Trophoblast cell (in vitro differentiated cells and primary cell): ENCODE measurements at regions not wholly inside any gene's neighbourhood (a gene's known extent, or its start where the extent isn't known, plus 50 kb on each side); places are given as distances from the start of the nearest gene placed in this dataset.

Source experiments
- DNase-seq, 2 donors: peaks; one replicate each; pipeline ENCODE4 v3.0.0-alpha.2; 2016
- H2AFZ ChIP-seq: 2 replicates; pipeline ENCODE4 v1.6.1; 2013; ENCODE audit warnings: low read length, moderate library complexity, mild to moderate bottlenecking; ENCODE audit not compliant: insufficient read depth, poor library complexity
- H2AK5ac ChIP-seq: 2 replicates; pipeline ENCODE4 v1.6.1; 2013; ENCODE audit warnings: mild to moderate bottlenecking, low read length
- H2BK120ac ChIP-seq: 2 replicates; pipeline ENCODE4 v1.6.1; 2013; ENCODE audit warnings: low read length, mild to moderate bottlenecking, moderate library complexity; ENCODE audit not compliant: insufficient read depth, poor library complexity
- H2BK12ac ChIP-seq: 2 replicates; pipeline ENCODE4 v1.6.1; 2013; ENCODE audit warnings: mild to moderate bottlenecking, low read length, moderate library complexity
- H2BK5ac ChIP-seq: 2 replicates; pipeline ENCODE4 v1.6.1; 2013; ENCODE audit warnings: low read length, low read depth, moderate library complexity, mild to moderate bottlenecking; ENCODE audit not compliant: poor library complexity
- H3K14ac ChIP-seq: 2 replicates; pipeline ENCODE4 v1.6.1; 2013; ENCODE audit warnings: mild to moderate bottlenecking, low read length
- H3K18ac ChIP-seq: 2 replicates; pipeline ENCODE4 v1.6.1; 2013; ENCODE audit warnings: mild to moderate bottlenecking, low read length
- H3K23ac ChIP-seq: 2 replicates; pipeline ENCODE4 v1.6.1; 2013; ENCODE audit warnings: low read length
- H3K27ac ChIP-seq: 2 replicates; pipeline ENCODE4 v1.5.1; 2013; ENCODE audit warnings: low read depth, mild to moderate bottlenecking, inconsistent platforms, low read length, moderate library complexity
- H3K27me3 ChIP-seq: 2 replicates; pipeline ENCODE4 v1.6.1; 2013; ENCODE audit warnings: inconsistent platforms, mild to moderate bottlenecking, low read length, moderate library complexity; ENCODE audit not compliant: insufficient read depth
- H3K36me3 ChIP-seq, 2 experiments: 1 replicate in 1 of 2; 2 replicates in 1 of 2; pipeline ENCODE4 v1.6.1; 2013; ENCODE audit warnings: low read length in 2 of 2, mild to moderate bottlenecking in 2 of 2, moderate library complexity in 1 of 2; ENCODE audit not compliant: insufficient read depth in 2 of 2, control insufficient read depth in 1 of 2
- H3K4ac ChIP-seq: 2 replicates; pipeline ENCODE4 v1.6.1; 2013; ENCODE audit warnings: low read depth, mild to moderate bottlenecking, low read length, moderate library complexity
- H3K4me1 ChIP-seq, 2 experiments: 1 replicate in 1 of 2; 2 replicates in 1 of 2; pipeline ENCODE4 v1.6.1; 2013; ENCODE audit warnings: low read length in 2 of 2, mild to moderate bottlenecking in 2 of 2, moderate library complexity in 1 of 2; ENCODE audit not compliant: insufficient read depth in 2 of 2, control insufficient read depth in 1 of 2
- H3K4me2 ChIP-seq: 2 replicates; pipeline ENCODE4 v1.6.1; 2013; ENCODE audit warnings: inconsistent platforms, mild to moderate bottlenecking, low read length, moderate library complexity
- H3K4me3 ChIP-seq: 2 replicates; pipeline ENCODE4 v1.5.1; 2013; ENCODE audit warnings: mild to moderate bottlenecking, low read depth, low read length, inconsistent platforms
- H3K79me1 ChIP-seq: one replicate; pipeline ENCODE4 v1.6.1; 2013; ENCODE audit warnings: low read length
- H3K79me2 ChIP-seq: 2 replicates; pipeline ENCODE4 v1.6.1; 2013; ENCODE audit warnings: low read length, mild to moderate bottlenecking; ENCODE audit not compliant: control insufficient read depth, insufficient read depth, poor library complexity
- H3K9ac ChIP-seq: 2 replicates; pipeline ENCODE4 v1.6.1; 2013; ENCODE audit warnings: mild to moderate bottlenecking, low read length
- H3K9me3 ChIP-seq: 2 replicates; pipeline ENCODE4 v1.6.1; 2013; ENCODE audit warnings: low read depth, mild to moderate bottlenecking, control low read depth, inconsistent platforms, low read length; ENCODE audit not compliant: insufficient read depth
- H4K12ac ChIP-seq: 2 replicates; pipeline ENCODE4 v1.6.1; 2013; ENCODE audit warnings: low read depth, mild to moderate bottlenecking, low read length, moderate library complexity
- H4K8ac ChIP-seq: 2 replicates; pipeline ENCODE4 v1.6.1; 2013; ENCODE audit warnings: low read depth, mild to moderate bottlenecking, low read length, moderate library complexity
- H4K91ac ChIP-seq: one replicate; pipeline ENCODE4 v1.6.1; 2013; ENCODE audit warnings: low read depth, mild to moderate bottlenecking, low read length, moderate library complexity
- WGBS: extraction: QIAGEN DNeasy Blood & Tissue Kit; methylation state at CpG from one replicate; pipeline ENCODE4 v1.1.7; 2013; ENCODE audit warnings: missing lambda C conversion rate; ENCODE audit not compliant: insufficient read length, insufficient coverage; ENCODE audit errors: extremely low coverage; 5-methylcytosine and 5-hydroxymethylcytosine counted together

GRCh38 chr1:232873412-232873811 is 68.2 kb downstream of the MAP10 start:
- Histone ChIP-seq H2AFZ (no peak overlapping the region), H4K91ac (no peak overlapping the region), H2AK5ac (no peak overlapping the region), H2BK120ac (no peak overlapping the region), H3K14ac (no peak overlapping the region), H3K4me2 (no peak overlapping the region), H4K8ac (no peak overlapping the region), H3K4me1 (peaks cover 4 to 6% of the 10 kb centered on the region in 2 experiments), H3K79me2 (no peaks in the 10 kb centered on the region), H3K9ac (no peak overlapping the region), H2BK5ac (no peak overlapping the region), H3K4me3 (no peak overlapping the region), H3K27me3 (no peaks in the 10 kb centered on the region), H3K79me1 (no peaks in the 10 kb centered on the region), H3K36me3 (no peaks in the 10 kb centered on the region), H3K23ac (no peak overlapping the region), H3K9me3 (peaks cover 2% of the 10 kb centered on the region), H3K18ac (no peak overlapping the region), H2BK12ac (no peak overlapping the region), H3K27ac (no peak overlapping the region), H4K12ac (no peak overlapping the region), H3K4ac (no peak overlapping the region)
- no peak for DNase-seq
- no CpG with 5 or more reads among the region's 5 CpGs for WGBS

GRCh38 chr1:232873931-232874330 is 68.7 kb downstream of the MAP10 start:
- no CpG with 5 or more reads among the region's 7 CpGs for WGBS
- no peak overlapping the region for H2AK5ac ChIP-seq
- DNase-seq = no peak

GRCh38 chr1:232875536-232875935 is 70.3 kb downstream of the MAP10 start:
- Histone ChIP-seq H2BK5ac (no peak overlapping the region), H2AK5ac (no peak overlapping the region), H3K4me1 (peaks cover 0 to 4% of the 10 kb centered on the region in 2 experiments), H3K18ac (no peak overlapping the region), H3K79me1 (no peaks in the 10 kb centered on the region), H3K36me3 (no peaks in the 10 kb centered on the region), H4K91ac (no peak overlapping the region), H2BK12ac (no peak overlapping the region), H3K23ac (no peak overlapping the region), H3K14ac (no peak overlapping the region), H3K4me3 (no peak overlapping the region), H4K12ac (no peak overlapping the region), H2AFZ (no peak overlapping the region), H4K8ac (no peak overlapping the region), H2BK120ac (no peak overlapping the region), H3K9me3 (peaks cover 2% of the 10 kb centered on the region), H3K27me3 (no peaks in the 10 kb centered on the region), H3K4me2 (no peak overlapping the region), H3K4ac (no peak overlapping the region), H3K79me2 (no peaks in the 10 kb centered on the region), H3K9ac (no peak overlapping the region), H3K27ac (no peak overlapping the region)
- WGBS = no CpG with 5 or more reads among the region's 5 CpGs
- DNase-seq = no peak

More at GRCh38 chr1:232873931-232874330, 68.7 kb downstream of the MAP10 start:
- H3K9me3 ChIP-seq = peaks cover 2% of the 10 kb centered on the region
- no peak overlapping the region for H4K8ac ChIP-seq
- H4K91ac ChIP-seq = no peak overlapping the region
- no peak overlapping the region for H3K4ac ChIP-seq
- no peak overlapping the region for H3K4me2 ChIP-seq
- no peak overlapping the region for H2AFZ ChIP-seq
- no peak overlapping the region for H3K18ac ChIP-seq
- H3K23ac ChIP-seq = no peak overlapping the region
- no peak overlapping the region for H2BK5ac ChIP-seq
- no peak overlapping the region for H4K12ac ChIP-seq
- no peak overlapping the region for H2BK12ac ChIP-seq
- peaks cover 1 to 4% of the 10 kb centered on the region in 2 experiments for H3K4me1 ChIP-seq
- no peak overlapping the region for H3K4me3 ChIP-seq
- H3K9ac ChIP-seq = no peak overlapping the region
- H3K27ac ChIP-seq = no peak overlapping the region
- no peak overlapping the region for H3K14ac ChIP-seq
- H3K79me2 ChIP-seq = no peaks in the 10 kb centered on the region
- H2BK120ac ChIP-seq = no peak overlapping the region
- H3K36me3 ChIP-seq = no peaks in the 10 kb centered on the region
- H3K79me1 ChIP-seq = no peaks in the 10 kb centered on the region
- H3K27me3 ChIP-seq = no peaks in the 10 kb centered on the region

GRCh38 chr1:232876506-232877364 is 71.5 kb downstream of the MAP10 start:
- H3K27me3 ChIP-seq = no peaks in the 10 kb centered on the region
- WGBS = no CpG with 5 or more reads among the region's 11 CpGs

More at GRCh38 chr1:232876506-232877364, 71.5 kb downstream of the MAP10 start:
- Histone ChIP-seq H3K18ac (no peak overlapping the region), H4K8ac (no peak overlapping the region), H3K14ac (no peak overlapping the region), H2BK5ac (no peak overlapping the region), H3K4me3 (no peak overlapping the region), H4K12ac (no peak overlapping the region), H3K4ac (no peak overlapping the region), H3K27ac (no peak overlapping the region), H2BK120ac (no peak overlapping the region), H3K23ac (no peak overlapping the region), H3K79me1 (no peaks in the 10 kb centered on the region), H3K9me3 (peaks cover 2% of the 10 kb centered on the region), H3K79me2 (no peaks in the 10 kb centered on the region), H2AK5ac (no peak overlapping the region), H3K4me1 (peaks cover 0 to 4% of the 10 kb centered on the region in 2 experiments), H3K36me3 (no peaks in the 10 kb centered on the region), H3K4me2 (no peak overlapping the region), H3K9ac (no peak overlapping the region), H2BK12ac (no peak overlapping the region), H4K91ac (no peak overlapping the region), H2AFZ (no peak overlapping the region)
- DNase-seq = no peak
